ENCODE measurements at regions not wholly inside any gene's neighbourhood (a gene's known extent, or its start where the extent isn't known, plus 50 kb on each side); places are given as distances from the start of the nearest gene placed in this dataset.

DNA sequence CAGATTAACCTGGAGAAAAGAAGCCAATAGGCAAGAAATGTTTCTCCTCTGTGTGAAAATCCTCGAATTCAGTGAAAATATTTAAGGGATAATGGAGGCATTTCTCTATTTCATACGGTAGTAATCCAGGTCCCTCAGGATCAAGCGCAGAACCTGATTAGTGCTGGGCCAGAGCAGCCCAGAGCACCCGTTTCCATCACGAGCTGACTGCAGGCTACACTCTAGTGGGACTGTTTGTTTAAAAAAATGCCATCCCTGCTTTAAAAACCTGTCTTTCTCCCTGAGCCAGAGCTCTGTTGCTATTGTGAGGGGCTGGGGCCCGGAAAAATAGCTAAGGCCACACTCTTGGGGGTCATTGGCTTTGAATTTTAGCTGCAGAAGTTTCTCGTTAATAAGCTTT is 223.2 kb upstream of the E2F8 start:
- TF ChIP-seq CTCF (IDR thresholded peaks at IDR 0.05) (no peak), POLR2A (IDR thresholded peaks at IDR 0.05) (no peak)

Data from esophagus squamous epithelium (tissue), 4 donors.